ENCODE measurements at regions not wholly inside any gene's neighbourhood (a gene's known extent, or its start where the extent isn't known, plus 50 kb on each side); places are given as distances from the start of the nearest gene placed in this dataset.

DNA sequence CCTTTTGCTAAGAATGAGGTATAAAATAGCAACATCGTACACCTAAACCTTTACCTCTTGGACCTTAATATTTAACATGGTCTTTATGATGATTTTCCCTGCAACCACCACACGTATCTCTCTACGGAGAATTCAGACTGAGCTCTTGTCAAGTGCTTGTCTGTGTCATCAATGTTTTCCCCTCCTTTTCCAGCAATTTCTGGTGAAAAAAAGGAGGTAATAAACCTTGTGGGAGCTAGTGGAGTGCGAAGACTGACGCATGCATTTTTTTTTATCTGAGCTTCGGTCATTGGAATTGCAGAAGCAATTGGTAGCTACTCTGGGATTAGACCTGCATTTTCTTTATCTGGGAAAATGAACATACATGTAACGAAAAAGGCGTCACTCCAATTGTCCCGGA is 527.6 kb downstream of the TMEM114 start:
- TF ChIP-seq NFE2L2 (conservative IDR thresholded peaks at IDR 0.05; ENCODE audit: low read length) (no peak), ATOH8 (CRISPR knock-in tag; IDR thresholded peaks at IDR 0.05; ENCODE audit: low read depth) (no peak), MAZ (IDR thresholded peaks at IDR 0.05; ENCODE audit: borderline replicate concordance, low read depth, low read length) (no peak), TFCP2L1 (CRISPR knock-in tag; IDR thresholded peaks at IDR 0.05) (no peak), EHF (CRISPR knock-in tag; IDR thresholded peaks at IDR 0.05) (no peak), HMGXB4 (CRISPR knock-in tag; IDR thresholded peaks at IDR 0.05; ENCODE audit: borderline replicate concordance) (no peak), CHD2 (IDR thresholded peaks at IDR 0.05; ENCODE audit: low read length, partially characterized antibody) (no peak), HOXA7 (CRISPR knock-in tag; IDR thresholded peaks at IDR 0.05) (no peak), CEBPB (IDR thresholded peaks at IDR 0.05) (no peak)
- TF ChIP-seq, protein P1, sequence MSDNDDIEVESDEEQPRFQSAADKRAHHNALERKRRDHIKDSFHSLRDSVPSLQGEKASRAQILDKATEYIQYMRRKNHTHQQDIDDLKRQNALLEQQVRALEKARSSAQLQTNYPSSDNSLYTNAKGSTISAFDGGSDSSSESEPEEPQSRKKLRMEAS (IDR thresholded peaks at IDR 0.05) = no peak
- no peak for ATAC-seq
- Histone ChIP-seq H3K9me3 (no peaks in the 10 kb centered on the region; the same call in 1 of the 3 replicates), H3K4me3 (no peak overlapping the region), H3K4me1 (no peaks in the 10 kb centered on the region), H3K4me2 (no peak overlapping the region), H3K27ac (no peak overlapping the region)
- ChIA-PET CTCF (interaction anchor here (0.5 kb wide), 1 partner anchor 105 kb away, joined by 5 read pairs; no protein-coding TSS in a partner anchor), POLR2A (no interaction called here)
- no peak for DNase-seq (ENCODE audit: low read depth in 1 of 2, low spot score in 1 of 2)
- no peak for FAIRE-seq
- 28% methylated on average over 9 of the region's 9 CpGs for WGBS (ENCODE audit: missing lambda C conversion rate)

GRCh38 chr16:8055761-8056160 is 534.5 kb downstream of the TMEM114 start:
- no peak overlapping the region for H3K4me3 ChIP-seq
- no peak for ATAC-seq
- POLR2A ChIA-PET = no interaction called here
- TF ChIP-seq ESRRA (IDR thresholded peaks at IDR 0.05; ENCODE audit: borderline replicate concordance, low read length) (no peak), MYC (IDR thresholded peaks at IDR 0.05; ENCODE audit: borderline replicate concordance, low read length) (no peak), FOSL2 (IDR thresholded peaks at IDR 0.05) (no peak), FOSL2 (CRISPR knock-in tag; IDR thresholded peaks at IDR 0.05) (no peak), GATA3 (IDR thresholded peaks at IDR 0.05; ENCODE audit: borderline replicate concordance) (no peak), HOXB5 (CRISPR knock-in tag; IDR thresholded peaks at IDR 0.05) (no peak), TFCP2L1 (CRISPR knock-in tag; IDR thresholded peaks at IDR 0.05) (no peak), RNF2 (IDR thresholded peaks at IDR 0.05; ENCODE audit: borderline replicate concordance, low read depth) (no peak), KDM5A (IDR thresholded peaks at IDR 0.05) (no peak), RARB (CRISPR knock-in tag; IDR thresholded peaks at IDR 0.05) (no peak), SMC3 (IDR thresholded peaks at IDR 0.05) (no peak)
- TF ChIP-seq, protein P2, sequence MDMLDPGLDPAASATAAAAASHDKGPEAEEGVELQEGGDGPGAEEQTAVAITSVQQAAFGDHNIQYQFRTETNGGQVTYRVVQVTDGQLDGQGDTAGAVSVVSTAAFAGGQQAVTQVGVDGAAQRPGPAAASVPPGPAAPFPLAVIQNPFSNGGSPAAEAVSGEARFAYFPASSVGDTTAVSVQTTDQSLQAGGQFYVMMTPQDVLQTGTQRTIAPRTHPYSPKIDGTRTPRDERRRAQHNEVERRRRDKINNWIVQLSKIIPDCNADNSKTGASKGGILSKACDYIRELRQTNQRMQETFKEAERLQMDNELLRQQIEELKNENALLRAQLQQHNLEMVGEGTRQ (IDR thresholded peaks at IDR 0.05) = no peak
- no peak for DNase-seq (ENCODE audit: low read depth in 1 of 2, low spot score in 1 of 2)
- no peaks in the 10 kb centered on the region for H3K9me3 ChIP-seq
- no peak overlapping the region for H3K27ac ChIP-seq
- no peak for FAIRE-seq
- WGBS (ENCODE audit: missing lambda C conversion rate) = 3% methylated on average over 4 of the region's 4 CpGs
- CTCF ChIA-PET = interaction anchor here (0.7 kb wide), 1 partner anchor 787 kb away, joined by 3 read pairs; no protein-coding TSS in a partner anchor
- no peaks in the 10 kb centered on the region for H3K4me1 ChIP-seq
- no peak overlapping the region for H3K4me2 ChIP-seq

- DNase-seq (ENCODE audit: low read depth in 1 of 2, low spot score in 1 of 2) (no peak), FAIRE-seq (no peak), ATAC-seq (no peak)
- ChIA-PET POLR2A (no interaction called here), CTCF (no interaction called here)
- WGBS (ENCODE audit: missing lambda C conversion rate) = under 1% methylated on average over 4 of the region's 4 CpGs
- Histone ChIP-seq H3K9me3 (no peaks in the 10 kb centered on the region), H3K4me3 (no peak overlapping the region), H3K27ac (no peak overlapping the region), H3K4me2 (no peak overlapping the region), H3K4me1 (no peaks in the 10 kb centered on the region)
- no peak for TF ChIP-seq HOXB13 (CRISPR knock-in tag; IDR thresholded peaks at IDR 0.05; ENCODE audit: low read depth)
- no peak for TF ChIP-seq HMGXB4 (CRISPR knock-in tag; IDR thresholded peaks at IDR 0.05; ENCODE audit: borderline replicate concordance)
- no peak for TF ChIP-seq FOXS1 (CRISPR knock-in tag; IDR thresholded peaks at IDR 0.05)
- TF ChIP-seq ZNF302 (CRISPR knock-in tag; IDR thresholded peaks at IDR 0.05) = no peak
- TF ChIP-seq, protein P3, sequence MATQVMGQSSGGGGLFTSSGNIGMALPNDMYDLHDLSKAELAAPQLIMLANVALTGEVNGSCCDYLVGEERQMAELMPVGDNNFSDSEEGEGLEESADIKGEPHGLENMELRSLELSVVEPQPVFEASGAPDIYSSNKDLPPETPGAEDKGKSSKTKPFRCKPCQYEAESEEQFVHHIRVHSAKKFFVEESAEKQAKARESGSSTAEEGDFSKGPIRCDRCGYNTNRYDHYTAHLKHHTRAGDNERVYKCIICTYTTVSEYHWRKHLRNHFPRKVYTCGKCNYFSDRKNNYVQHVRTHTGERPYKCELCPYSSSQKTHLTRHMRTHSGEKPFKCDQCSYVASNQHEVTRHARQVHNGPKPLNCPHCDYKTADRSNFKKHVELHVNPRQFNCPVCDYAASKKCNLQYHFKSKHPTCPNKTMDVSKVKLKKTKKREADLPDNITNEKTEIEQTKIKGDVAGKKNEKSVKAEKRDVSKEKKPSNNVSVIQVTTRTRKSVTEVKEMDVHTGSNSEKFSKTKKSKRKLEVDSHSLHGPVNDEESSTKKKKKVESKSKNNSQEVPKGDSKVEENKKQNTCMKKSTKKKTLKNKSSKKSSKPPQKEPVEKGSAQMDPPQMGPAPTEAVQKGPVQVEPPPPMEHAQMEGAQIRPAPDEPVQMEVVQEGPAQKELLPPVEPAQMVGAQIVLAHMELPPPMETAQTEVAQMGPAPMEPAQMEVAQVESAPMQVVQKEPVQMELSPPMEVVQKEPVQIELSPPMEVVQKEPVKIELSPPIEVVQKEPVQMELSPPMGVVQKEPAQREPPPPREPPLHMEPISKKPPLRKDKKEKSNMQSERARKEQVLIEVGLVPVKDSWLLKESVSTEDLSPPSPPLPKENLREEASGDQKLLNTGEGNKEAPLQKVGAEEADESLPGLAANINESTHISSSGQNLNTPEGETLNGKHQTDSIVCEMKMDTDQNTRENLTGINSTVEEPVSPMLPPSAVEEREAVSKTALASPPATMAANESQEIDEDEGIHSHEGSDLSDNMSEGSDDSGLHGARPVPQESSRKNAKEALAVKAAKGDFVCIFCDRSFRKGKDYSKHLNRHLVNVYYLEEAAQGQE (IDR thresholded peaks at IDR 0.05) = no peak
Observed at GRCh38 chr16:8053437-8053836, 536.9 kb downstream of the TMEM114 start.

Data from A549 (cell line).